ENCODE measurements at regions not wholly inside any gene's neighbourhood (a gene's known extent, or its start where the extent isn't known, plus 50 kb on each side); places are given as distances from the start of the nearest gene placed in this dataset.

DNA sequence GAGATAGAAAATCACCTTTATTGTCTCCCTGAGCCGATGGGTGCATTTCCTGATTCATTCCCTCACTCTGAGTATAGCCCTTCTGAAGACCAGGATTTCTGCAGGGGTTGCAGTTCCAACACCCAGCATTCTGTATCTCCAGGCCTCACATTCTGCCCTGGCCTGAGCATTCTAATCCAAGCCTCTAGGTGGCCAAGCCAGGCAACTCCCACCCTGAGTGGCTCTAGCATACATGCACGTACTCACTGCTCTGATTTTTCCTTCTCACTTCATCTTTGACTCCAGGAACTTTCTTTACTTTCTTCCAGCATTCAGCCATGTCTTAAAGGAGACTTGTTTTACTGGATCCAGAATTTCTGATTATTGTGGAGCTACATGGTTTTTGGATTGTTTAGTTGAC, 100.7 kb upstream of the STK39 start (continued):
- TF ChIP-seq NANOG (IDR thresholded peaks at IDR 0.05; ENCODE audit: insufficient read depth, low read depth, low read length, poor library complexity, severe bottlenecking) (no peak), NRF1 (IDR thresholded peaks at IDR 0.05; ENCODE audit: low read depth, low read length) (no peak), TBP (IDR thresholded peaks at IDR 0.05; ENCODE audit: low read depth, low read length) (no peak), SIX5 (IDR thresholded peaks at IDR 0.05; ENCODE audit: low read depth, low read length) (no peak), CBX5 (IDR thresholded peaks at IDR 0.05; ENCODE audit: low read depth, low read length) (no peak), TCF12 (IDR thresholded peaks at IDR 0.05; ENCODE audit: low read depth, low read length) (no peak), RXRA (IDR thresholded peaks at IDR 0.05; ENCODE audit: insufficient read depth, low read depth, low read length) (no peak), CTBP2 (IDR thresholded peaks at IDR 0.05; ENCODE audit: borderline replicate concordance, insufficient read depth, insufficient read length, low read length) (no peak), JUND (IDR thresholded peaks at IDR 0.05; ENCODE audit: low read length) (no peak), CREB1 (IDR thresholded peaks at IDR 0.05) (no peak), ATF2 (IDR thresholded peaks at IDR 0.05; ENCODE audit: low read length) (no peak), PHF8 (conservative IDR thresholded peaks at IDR 0.05; ENCODE audit: low read depth, low read length) (no peak), BACH1 (IDR thresholded peaks at IDR 0.05; ENCODE audit: low read length) (no peak), POLR2AphosphoS5 (IDR thresholded peaks at IDR 0.05; ENCODE audit: low read depth, low read length) (no peak), JUN (IDR thresholded peaks at IDR 0.05; ENCODE audit: low read depth, low read length) (no peak), CHD2 (IDR thresholded peaks at IDR 0.05; ENCODE audit: low read length) (no peak)
